ENCODE measurements at regions not wholly inside any gene's neighbourhood (a gene's known extent, or its start where the extent isn't known, plus 50 kb on each side); places are given as distances from the start of the nearest gene placed in this dataset.

DNA sequence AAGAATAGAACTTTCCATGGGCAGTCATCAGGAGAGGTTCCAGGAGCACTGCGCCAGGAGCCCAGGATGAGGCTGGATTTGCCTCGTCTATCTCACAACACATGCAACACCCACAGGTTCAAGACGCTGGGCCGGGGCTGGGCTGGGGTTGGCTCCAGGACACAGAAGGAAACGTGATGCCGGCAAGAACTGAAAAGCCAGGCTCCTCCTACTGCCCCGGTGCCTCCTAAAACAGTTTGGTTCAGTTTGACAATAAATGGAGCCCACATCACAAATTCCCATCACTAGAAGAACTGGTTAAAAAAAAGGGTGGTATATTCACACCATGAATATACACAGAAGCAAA is 75.9 kb downstream of the INHBB start:
- no peak for TF ChIP-seq POU2F2 (IDR thresholded peaks at IDR 0.05; ENCODE audit: borderline replicate concordance, low read depth, low read length)
- TF ChIP-seq, protein P1, sequence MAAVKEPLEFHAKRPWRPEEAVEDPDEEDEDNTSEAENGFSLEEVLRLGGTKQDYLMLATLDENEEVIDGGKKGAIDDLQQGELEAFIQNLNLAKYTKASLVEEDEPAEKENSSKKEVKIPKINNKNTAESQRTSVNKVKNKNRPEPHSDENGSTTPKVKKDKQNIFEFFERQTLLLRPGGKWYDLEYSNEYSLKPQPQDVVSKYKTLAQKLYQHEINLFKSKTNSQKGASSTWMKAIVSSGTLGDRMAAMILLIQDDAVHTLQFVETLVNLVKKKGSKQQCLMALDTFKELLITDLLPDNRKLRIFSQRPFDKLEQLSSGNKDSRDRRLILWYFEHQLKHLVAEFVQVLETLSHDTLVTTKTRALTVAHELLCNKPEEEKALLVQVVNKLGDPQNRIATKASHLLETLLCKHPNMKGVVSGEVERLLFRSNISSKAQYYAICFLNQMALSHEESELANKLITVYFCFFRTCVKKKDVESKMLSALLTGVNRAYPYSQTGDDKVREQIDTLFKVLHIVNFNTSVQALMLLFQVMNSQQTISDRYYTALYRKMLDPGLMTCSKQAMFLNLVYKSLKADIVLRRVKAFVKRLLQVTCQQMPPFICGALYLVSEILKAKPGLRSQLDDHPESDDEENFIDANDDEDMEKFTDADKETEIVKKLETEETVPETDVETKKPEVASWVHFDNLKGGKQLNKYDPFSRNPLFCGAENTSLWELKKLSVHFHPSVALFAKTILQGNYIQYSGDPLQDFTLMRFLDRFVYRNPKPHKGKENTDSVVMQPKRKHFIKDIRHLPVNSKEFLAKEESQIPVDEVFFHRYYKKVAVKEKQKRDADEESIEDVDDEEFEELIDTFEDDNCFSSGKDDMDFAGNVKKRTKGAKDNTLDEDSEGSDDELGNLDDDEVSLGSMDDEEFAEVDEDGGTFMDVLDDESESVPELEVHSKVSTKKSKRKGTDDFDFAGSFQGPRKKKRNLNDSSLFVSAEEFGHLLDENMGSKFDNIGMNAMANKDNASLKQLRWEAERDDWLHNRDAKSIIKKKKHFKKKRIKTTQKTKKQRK (IDR thresholded peaks at IDR 0.05; ENCODE audit: low read depth, low read length), result no peak
- TF ChIP-seq BRCA1 (IDR thresholded peaks at IDR 0.05; ENCODE audit: low read depth, low read length), result no peak
- TF ChIP-seq POLR2AphosphoS2 (IDR thresholded peaks at IDR 0.05; ENCODE audit: low read depth, low read length), result no peak
- TF ChIP-seq SREBF2 (IDR thresholded peaks at IDR 0.05; ENCODE audit: low read length), result no peak
- TF ChIP-seq CBX3 (IDR thresholded peaks at IDR 0.05; ENCODE audit: borderline replicate concordance, low read depth), result no peak
- no peak for TF ChIP-seq DPF2 (IDR thresholded peaks at IDR 0.05)
- Histone ChIP-seq H3K36me3 (ENCODE audit: control insufficient read depth in 2 of 2, insufficient read depth in 2 of 2, low read length in 1 of 2) (no peaks in the 10 kb centered on the region), H4K20me1 (ENCODE audit: control insufficient read depth, insufficient read depth) (no peaks in the 10 kb centered on the region), H3K4me1 (ENCODE audit: control insufficient read depth, insufficient read depth, low read length) (no peaks in the 10 kb centered on the region), H3K9ac (ENCODE audit: control insufficient read depth, insufficient read depth, low read length) (no peak overlapping the region), H3K79me2 (ENCODE audit: control insufficient read depth, insufficient read depth, low read length) (no peaks in the 10 kb centered on the region), H2AFZ (ENCODE audit: control insufficient read depth, low read depth, low read length) (no peak overlapping the region), H3K4me2 (ENCODE audit: control insufficient read depth, insufficient read depth) (no peak overlapping the region), H3K27ac (ENCODE audit: control insufficient read depth, insufficient read depth) (no peak overlapping the region), H3K4me3 (no peak overlapping the region), H3K9me3 (replicated peaks; ENCODE audit: control insufficient read depth, insufficient read depth, low read length) (no peaks in the 10 kb centered on the region), H3K27me3 (replicated peaks in 1 of 2; ENCODE audit: control insufficient read depth in 2 of 2, insufficient read depth in 2 of 2, low read length in 1 of 2) (peaks cover 0 to 1% of the 10 kb centered on the region in 2 experiments; a peak in 2 of 4 replicates)
- no TSS peak for BruUV-seq (replicated peaks)
- ChIA-PET RAD21 (ENCODE audit: unreplicated experiment) (no interaction called here), POLR2A (no interaction called here), SMC1A (ENCODE audit: uncharacterized antibody, unreplicated experiment) (no interaction called here), CTCF (no interaction called here)
- 17% methylated on average over 7 of the region's 7 CpGs for WGBS (ENCODE audit: insufficient coverage, insufficient replicate concordance, low lambda C conversion rate, missing lambda C conversion rate)
- FAIRE-seq (no peak), ATAC-seq (no peak), DNase-seq (ENCODE audit: low read depth, low spot score) (no peak)
- in situ Hi-C loops (cut with MboI) (no loop called here), intact Hi-C loops (cut with micrococcal nuclease; ENCODE audit: unreplicated experiment) (no loop called here)

Data from GM12878 (cell line).